MM.1S (cell line): ENCODE measurements at regions not wholly inside any gene's neighbourhood (a gene's known extent, or its start where the extent isn't known, plus 50 kb on each side); places are given as distances from the start of the nearest gene placed in this dataset.

Experiments
- EZH2 ChIP-seq: fragments of 300-600 bp; sonication (generic); optimal IDR thresholded peaks from 2 replicates; pipeline ENCODE3; 2017; ENCODE audit warnings: low read depth, mild to moderate bottlenecking, antibody characterized with exemption, low read length, mixed read lengths
- TF ChIP-seq, protein P1 (sequence below): fragments of 300-600 bp; sonication (generic); IDR thresholded peaks from 2 replicates; pipeline ENCODE4 v1.5.1; 2016; ENCODE audit warnings: antibody characterized with exemption, low read length, mixed read lengths

DNA sequence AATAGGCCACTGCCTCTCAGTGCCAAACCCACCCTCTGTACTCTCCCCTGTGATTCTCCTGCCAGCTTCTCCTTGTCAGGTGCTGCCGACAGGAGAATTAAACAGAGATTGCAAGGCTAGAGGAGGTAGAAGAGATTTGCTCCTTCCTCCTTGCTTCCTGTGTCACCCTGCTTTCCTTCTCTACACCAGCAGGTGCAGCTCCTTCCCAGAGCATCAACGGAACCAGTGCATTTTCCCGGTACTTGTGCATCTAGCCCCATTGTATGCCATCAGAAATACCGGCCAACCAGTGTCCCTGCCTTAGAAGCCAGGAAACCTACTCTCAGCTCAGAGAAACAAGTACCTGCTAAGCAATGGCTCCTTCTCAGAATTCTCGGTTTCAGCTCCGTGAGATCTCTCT lies 253.2 kb downstream of the SUCLA2 start:
- no peak for TF ChIP-seq EZH2
- TF ChIP-seq, protein P1, sequence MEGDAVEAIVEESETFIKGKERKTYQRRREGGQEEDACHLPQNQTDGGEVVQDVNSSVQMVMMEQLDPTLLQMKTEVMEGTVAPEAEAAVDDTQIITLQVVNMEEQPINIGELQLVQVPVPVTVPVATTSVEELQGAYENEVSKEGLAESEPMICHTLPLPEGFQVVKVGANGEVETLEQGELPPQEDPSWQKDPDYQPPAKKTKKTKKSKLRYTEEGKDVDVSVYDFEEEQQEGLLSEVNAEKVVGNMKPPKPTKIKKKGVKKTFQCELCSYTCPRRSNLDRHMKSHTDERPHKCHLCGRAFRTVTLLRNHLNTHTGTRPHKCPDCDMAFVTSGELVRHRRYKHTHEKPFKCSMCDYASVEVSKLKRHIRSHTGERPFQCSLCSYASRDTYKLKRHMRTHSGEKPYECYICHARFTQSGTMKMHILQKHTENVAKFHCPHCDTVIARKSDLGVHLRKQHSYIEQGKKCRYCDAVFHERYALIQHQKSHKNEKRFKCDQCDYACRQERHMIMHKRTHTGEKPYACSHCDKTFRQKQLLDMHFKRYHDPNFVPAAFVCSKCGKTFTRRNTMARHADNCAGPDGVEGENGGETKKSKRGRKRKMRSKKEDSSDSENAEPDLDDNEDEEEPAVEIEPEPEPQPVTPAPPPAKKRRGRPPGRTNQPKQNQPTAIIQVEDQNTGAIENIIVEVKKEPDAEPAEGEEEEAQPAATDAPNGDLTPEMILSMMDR, result no peak
